ENCODE measurements at regions not wholly inside any gene's neighbourhood (a gene's known extent, or its start where the extent isn't known, plus 50 kb on each side); places are given as distances from the start of the nearest gene placed in this dataset.

DNA sequence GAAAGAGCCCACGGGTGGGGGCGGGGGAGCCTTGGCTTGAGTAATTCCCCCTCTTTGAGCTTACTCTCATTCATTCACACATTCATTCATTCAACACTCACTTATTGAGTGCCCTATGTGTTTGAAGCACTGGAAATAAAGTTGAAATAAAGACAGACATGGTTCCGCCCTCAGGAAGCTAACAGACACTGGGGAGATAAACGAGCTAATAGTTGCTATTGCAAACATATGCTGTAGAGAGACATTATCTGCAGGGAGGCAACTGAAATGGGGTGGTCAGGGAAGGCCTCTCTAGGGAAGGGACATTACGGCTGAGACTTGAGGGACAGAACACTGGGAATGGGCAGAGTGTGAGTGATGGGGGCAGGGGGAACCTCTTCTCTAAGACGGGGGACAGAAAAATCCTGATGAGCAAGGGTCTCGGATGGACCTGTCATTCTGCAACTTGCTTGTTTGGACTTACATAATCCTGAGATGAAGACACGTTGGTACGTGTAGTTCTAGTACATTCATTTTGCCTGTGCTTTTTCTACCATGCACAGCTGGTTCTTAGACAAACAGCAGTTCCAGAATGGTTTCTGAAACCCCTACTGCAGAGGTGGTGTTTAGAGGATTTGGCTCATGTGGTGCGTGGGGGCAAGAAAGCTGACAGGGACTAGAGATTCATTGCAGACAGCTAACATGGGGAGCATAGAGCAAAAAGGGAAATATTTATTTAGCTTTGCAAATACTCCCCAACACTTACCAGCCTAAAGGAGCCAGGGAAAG is 71.1 kb upstream of the BLCAP start:
- FAIRE-seq: no peak
- no peak for DNase-seq (ENCODE audit: low spot score in 2 of 2)

DNA sequence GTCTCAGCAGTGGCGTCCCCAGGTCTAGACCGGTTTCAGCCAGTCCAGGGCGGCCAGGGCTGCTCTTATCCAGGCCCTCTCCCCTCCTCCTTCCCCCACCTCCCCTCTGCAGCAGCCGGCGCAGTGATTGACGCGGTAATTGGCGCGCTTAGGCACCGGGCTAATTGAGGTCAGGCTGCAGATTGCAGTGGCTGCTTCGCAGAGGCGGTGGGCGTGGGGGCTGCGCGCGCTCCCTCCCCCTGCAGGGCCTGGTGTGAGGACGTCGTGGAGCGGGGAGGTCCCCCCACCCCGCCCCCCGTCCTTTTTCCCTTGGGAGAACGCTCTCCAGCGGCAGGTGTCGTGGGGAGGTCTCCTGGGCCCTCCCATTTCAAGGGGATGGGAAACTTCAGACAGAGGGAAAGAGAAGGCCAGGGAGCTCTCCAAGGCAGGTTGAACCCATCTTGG is 70.4 kb upstream of the BLCAP start:
- DNase-seq (ENCODE audit: low spot score in 2 of 2): no peak

GRCh38 chr20:37596890-37597536 is 69.3 kb upstream of the BLCAP start:
- no peak for FAIRE-seq
- DNase-seq (ENCODE audit: low spot score in 2 of 2): no peak

More for the DNA sequence above, 70.4 kb upstream of the BLCAP start:
- no peak for FAIRE-seq

GRCh38 chr20:37596168-37596567 is 68.5 kb upstream of the BLCAP start:
- DNase-seq (ENCODE audit: low spot score in 2 of 2) (no peak), FAIRE-seq (no peak)

- DNase-seq (ENCODE audit: low spot score in 2 of 2): no peak
- FAIRE-seq: no peak
Observed at GRCh38 chr20:37593710-37594109, 66.0 kb upstream of the BLCAP start.

DNA sequence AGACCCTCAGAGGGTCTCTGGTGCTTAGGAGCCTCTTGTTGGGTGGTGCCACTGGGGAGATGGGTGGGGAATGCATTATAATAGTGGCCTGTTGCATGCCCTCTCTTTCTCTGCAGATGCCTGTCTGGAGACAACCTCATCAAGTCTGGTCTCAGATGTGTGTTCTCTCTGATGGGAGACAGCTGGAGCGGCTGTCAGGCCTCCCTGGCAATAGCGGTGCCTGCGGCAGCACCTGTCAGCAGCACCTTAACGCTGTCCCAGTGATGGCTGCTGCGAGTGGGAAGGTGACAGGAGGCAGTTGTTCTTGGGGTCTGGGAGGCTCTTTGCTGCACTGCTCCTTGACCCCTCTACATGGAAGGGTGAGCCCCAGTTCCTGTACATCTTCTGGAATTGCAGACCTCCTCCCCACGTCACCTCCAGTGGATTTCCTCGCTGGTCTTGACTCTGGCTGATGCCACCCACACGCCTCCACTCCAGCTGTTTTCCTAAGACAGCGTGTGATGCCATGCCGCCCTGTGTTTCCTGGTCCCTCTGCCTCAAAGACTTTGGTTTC is 63.3 kb upstream of the BLCAP start:
- FAIRE-seq: no peak

GRCh38 chr20:37586078-37586477 is 58.4 kb upstream of the BLCAP start:
- DNase-seq (ENCODE audit: low spot score in 2 of 2): no peak
- no peak for FAIRE-seq

More for the DNA sequence above, 63.3 kb upstream of the BLCAP start:
- DNase-seq (ENCODE audit: low spot score in 2 of 2): no peak

GRCh38 chr20:37584238-37584807 is 56.6 kb upstream of the BLCAP start:
- FAIRE-seq (no peak), DNase-seq (ENCODE audit: low spot score in 2 of 2) (no peak)

GRCh38 chr20:37581246-37581645 is 53.6 kb upstream of the BLCAP start:
- no peak for FAIRE-seq

GRCh38 chr20:37580069-37580468 is 52.4 kb upstream of the BLCAP start:
- no peak for FAIRE-seq

More at GRCh38 chr20:37581246-37581645, 53.6 kb upstream of the BLCAP start:
- no peak for DNase-seq (ENCODE audit: low spot score in 2 of 2)

GRCh38 chr20:37579106-37579505 is 51.4 kb upstream of the BLCAP start:
- DNase-seq (ENCODE audit: low spot score in 2 of 2) (no peak), FAIRE-seq (no peak)

More at GRCh38 chr20:37580069-37580468, 52.4 kb upstream of the BLCAP start:
- no peak for DNase-seq (ENCODE audit: low spot score in 2 of 2)

DNA sequence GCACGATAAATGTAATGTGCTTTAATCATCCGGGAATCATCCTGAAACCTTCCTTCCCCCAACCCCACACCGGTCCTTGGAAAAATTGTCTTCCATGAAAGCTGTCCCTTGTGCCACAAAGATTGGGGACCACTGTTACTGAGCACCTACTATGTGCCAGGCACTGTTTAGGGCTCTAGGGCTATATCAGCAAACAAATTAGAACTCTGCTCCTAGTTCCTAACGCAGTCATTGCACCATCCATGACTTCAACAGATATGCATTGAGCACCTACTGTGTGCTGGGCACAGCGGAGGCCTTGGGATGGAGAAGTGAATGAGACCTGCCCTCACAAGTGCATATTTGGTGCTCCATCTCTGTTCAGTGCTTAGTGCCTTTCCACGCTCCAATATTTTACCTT is 50.3 kb upstream of the BLCAP start:
- DNase-seq (ENCODE audit: low spot score in 2 of 2) (no peak), FAIRE-seq (no peak)

All from frontal cortex (tissue), 3 donors.